ENCODE measurements at regions not wholly inside any gene's neighbourhood (a gene's known extent, or its start where the extent isn't known, plus 50 kb on each side); places are given as distances from the start of the nearest gene placed in this dataset.
A peak's percentile ranks its signal among the peaks of the same experiment; 100 is the strongest.

DNA sequence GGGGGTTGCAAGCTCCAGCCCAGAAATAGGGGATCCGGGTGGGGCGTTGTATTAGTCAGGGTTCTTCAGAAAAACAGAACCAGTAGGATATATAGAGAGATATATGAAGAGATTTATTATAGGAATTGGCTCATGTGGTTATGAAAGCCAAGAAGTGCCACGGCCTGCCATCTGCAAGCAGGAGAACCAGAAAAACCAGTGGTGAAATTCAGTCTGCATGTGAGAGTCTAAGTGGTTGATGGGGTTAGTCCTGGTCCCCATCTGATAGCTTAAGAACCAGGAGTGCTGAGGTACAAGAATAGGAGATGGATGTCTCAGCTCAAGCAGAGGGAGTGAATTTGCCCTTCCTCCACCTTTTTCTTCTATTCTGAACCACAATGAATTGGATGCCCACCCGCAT is 123.4 kb upstream of the APC start:
- no peak overlapping the region for H3K27ac Mint-ChIP-seq
- DNase-seq (ENCODE audit: low spot score in 2 of 2, unreplicated experiment in 2 of 2), result no peak
- H3K27me3 Mint-ChIP-seq (ENCODE audit: low read depth), result no peaks in the 10 kb centered on the region
- H3K9me3 Mint-ChIP-seq, result no peaks in the 10 kb centered on the region
- H3K36me3 Mint-ChIP-seq, result no peaks in the 10 kb centered on the region
- H3K4me3 Mint-ChIP-seq, result no peak overlapping the region
- TF ChIP-seq, protein P1, sequence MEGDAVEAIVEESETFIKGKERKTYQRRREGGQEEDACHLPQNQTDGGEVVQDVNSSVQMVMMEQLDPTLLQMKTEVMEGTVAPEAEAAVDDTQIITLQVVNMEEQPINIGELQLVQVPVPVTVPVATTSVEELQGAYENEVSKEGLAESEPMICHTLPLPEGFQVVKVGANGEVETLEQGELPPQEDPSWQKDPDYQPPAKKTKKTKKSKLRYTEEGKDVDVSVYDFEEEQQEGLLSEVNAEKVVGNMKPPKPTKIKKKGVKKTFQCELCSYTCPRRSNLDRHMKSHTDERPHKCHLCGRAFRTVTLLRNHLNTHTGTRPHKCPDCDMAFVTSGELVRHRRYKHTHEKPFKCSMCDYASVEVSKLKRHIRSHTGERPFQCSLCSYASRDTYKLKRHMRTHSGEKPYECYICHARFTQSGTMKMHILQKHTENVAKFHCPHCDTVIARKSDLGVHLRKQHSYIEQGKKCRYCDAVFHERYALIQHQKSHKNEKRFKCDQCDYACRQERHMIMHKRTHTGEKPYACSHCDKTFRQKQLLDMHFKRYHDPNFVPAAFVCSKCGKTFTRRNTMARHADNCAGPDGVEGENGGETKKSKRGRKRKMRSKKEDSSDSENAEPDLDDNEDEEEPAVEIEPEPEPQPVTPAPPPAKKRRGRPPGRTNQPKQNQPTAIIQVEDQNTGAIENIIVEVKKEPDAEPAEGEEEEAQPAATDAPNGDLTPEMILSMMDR (IDR thresholded peaks at IDR 0.05; ENCODE audit: unreplicated experiment), result no peak
- no peaks in the 10 kb centered on the region for H3K4me1 Mint-ChIP-seq

DNA sequence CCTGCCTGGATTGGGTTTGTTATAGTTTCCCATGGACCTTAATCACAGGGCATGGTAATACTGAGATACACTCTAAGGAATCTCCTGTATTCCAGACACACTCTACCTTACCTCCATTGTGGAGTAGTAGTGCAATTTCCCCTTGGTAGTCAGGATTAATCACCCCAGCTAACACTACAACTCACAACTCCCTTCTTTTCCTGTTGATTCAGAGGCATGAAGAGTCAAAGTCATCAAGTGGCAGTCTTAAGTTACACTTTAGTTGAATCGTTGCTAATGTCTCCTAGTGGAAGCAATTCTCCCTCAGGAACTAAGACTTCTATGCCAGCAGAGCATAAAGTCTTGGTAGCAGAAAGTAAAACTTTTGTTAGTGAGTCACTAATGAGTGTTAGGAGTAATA is 122.7 kb upstream of the APC start:
- H3K4me3 Mint-ChIP-seq, result no peak overlapping the region
- H3K27me3 Mint-ChIP-seq (ENCODE audit: low read depth), result no peaks in the 10 kb centered on the region
- no peaks in the 10 kb centered on the region for H3K9me3 Mint-ChIP-seq

DNA sequence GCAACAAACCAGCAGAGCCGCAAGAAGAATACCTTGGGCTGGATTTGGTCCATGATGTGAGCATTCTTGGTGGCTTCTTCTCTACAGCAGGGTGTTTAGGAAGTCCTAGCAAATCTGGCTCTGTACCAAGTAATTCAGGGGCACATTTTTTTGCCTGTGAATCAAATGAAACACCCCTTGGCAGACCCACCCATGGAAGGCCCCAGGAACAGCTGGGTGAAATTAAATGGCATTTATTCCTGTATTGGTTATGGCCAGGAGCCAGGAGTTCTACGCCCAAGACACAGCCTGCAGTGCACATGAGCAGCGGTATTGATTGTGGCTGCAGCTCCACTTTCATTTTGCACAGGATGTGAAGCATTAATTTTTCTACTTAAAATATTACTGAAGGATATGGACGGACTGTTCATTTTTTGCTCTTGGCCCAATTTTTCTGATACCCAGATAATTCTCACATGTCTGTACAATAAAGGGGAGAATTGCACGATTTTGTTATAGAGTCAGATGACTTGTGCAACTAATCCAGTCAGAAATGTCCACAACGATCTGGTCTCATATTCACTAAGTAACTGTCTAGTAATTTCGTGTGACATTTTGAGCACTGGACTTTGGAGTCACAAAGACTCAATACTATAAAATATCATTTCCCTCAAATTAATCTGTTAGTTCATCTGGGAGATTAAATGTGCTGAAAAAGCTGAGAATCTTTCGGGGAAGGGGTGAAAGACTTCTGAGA is 120.7 kb upstream of the APC start:
- no peak overlapping the region for H3K4me3 Mint-ChIP-seq
- TF ChIP-seq, protein P1 (IDR thresholded peaks at IDR 0.05; ENCODE audit: unreplicated experiment), result no peak
- DNase-seq (ENCODE audit: low spot score in 2 of 2, unreplicated experiment in 2 of 2), result no peak
- no peaks in the 10 kb centered on the region for H3K36me3 Mint-ChIP-seq
- no peak overlapping the region for H3K27ac Mint-ChIP-seq
- peaks cover 2% of the 10 kb centered on the region for H3K27me3 Mint-ChIP-seq (ENCODE audit: low read depth)
- no peaks in the 10 kb centered on the region for H3K4me1 Mint-ChIP-seq
- no peaks in the 10 kb centered on the region for H3K9me3 Mint-ChIP-seq

More for the DNA sequence above, 122.7 kb upstream of the APC start:
- H3K4me1 Mint-ChIP-seq, result no peaks in the 10 kb centered on the region
- H3K27ac Mint-ChIP-seq, result no peak overlapping the region
- H3K36me3 Mint-ChIP-seq, result no peaks in the 10 kb centered on the region
- DNase-seq (ENCODE audit: low spot score in 2 of 2, unreplicated experiment in 2 of 2), result no peak
- TF ChIP-seq, protein P1 (IDR thresholded peaks at IDR 0.05; ENCODE audit: unreplicated experiment), result no peak

DNA sequence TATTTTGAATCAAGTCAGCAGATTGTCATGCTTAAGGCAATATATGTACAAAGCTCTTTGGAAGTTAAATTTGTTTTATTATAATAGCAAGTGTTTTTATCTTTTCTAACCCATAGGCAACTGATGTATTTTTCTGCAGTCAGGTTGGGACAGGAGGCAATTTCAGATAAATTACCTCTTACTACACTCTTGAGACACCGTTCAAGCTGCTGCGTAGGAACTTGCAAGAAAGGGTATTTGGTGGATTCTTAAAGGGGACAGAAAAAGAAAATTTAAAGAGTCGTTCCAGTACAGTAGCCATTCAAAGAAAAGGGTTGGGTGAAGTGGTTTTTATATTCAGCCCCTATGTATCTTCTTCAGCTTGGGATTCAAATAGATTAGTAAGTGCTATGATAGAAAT is 112.4 kb upstream of the APC start:
- Mint-ChIP-seq H3K27me3 (ENCODE audit: low read depth) (peaks cover 2% of the 10 kb centered on the region), H3K4me1 (peaks cover 36% of the 10 kb centered on the region), H3K4me3 (no peak overlapping the region), H3K9me3 (no peaks in the 10 kb centered on the region), H3K36me3 (no peaks in the 10 kb centered on the region), H3K27ac (peak overlapping the region; percentile 21)
- DNase-seq (ENCODE audit: low spot score in 2 of 2, unreplicated experiment in 2 of 2), result no peak
- TF ChIP-seq, protein P1 (IDR thresholded peaks at IDR 0.05; ENCODE audit: unreplicated experiment), result no peak

DNA sequence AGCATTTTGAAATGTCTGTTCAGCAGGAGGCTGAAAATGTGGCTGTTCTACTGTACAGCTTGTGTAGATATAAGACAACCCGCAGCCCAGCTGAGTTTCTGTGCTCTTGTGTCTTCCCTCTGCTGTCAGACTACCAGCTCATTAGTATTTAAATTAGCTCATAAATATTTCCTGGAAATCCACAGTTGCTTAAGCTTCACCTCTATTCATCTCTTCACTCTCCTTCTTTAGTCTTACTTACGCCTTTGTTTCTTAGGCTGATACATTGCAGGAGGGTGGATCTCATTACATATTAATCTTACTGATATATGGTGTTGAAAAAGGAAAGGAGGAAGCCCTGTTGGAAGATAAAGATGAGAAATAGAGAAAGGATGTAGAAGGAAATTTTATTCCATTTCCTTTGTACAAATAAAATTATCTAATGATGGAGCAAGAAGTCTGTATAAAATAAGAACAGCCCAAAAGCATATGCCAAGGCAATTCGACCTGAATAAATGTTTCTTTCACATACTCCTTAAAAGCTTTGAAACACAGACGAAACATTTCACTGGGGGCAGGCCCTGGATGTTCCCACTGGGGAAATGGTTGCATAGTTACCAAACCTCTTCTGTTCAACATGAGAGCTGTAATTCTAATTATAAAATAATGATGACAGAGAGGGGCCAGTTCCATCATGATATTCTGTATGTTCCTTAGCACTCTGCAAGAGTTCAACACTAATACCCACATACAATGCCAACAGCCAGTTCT is 111.8 kb upstream of the APC start:
- H3K36me3 Mint-ChIP-seq, result no peaks in the 10 kb centered on the region

More for the DNA sequence above, 111.8 kb upstream of the APC start:
- TF ChIP-seq, protein P1 (IDR thresholded peaks at IDR 0.05; ENCODE audit: unreplicated experiment), result no peak
- H3K9me3 Mint-ChIP-seq, result no peaks in the 10 kb centered on the region
- no peak overlapping the region for H3K4me3 Mint-ChIP-seq
- H3K27ac Mint-ChIP-seq, result peak overlapping the region; percentile 10
- peaks cover 2% of the 10 kb centered on the region for H3K27me3 Mint-ChIP-seq (ENCODE audit: low read depth)
- no peak for DNase-seq (ENCODE audit: low spot score in 2 of 2, unreplicated experiment in 2 of 2)
- peaks cover 43% of the 10 kb centered on the region for H3K4me1 Mint-ChIP-seq

All from mesothelial cell of epicardium (in vitro differentiated cells).